HG03342 (cell line): ENCODE measurements at regions not wholly inside any gene's neighbourhood (a gene's known extent, or its start where the extent isn't known, plus 50 kb on each side); places are given as distances from the start of the nearest gene placed in this dataset.
A peak's percentile ranks its signal among the peaks of the same experiment; 100 is the strongest.
"Not testable (repeated sequence)": the region's sequence is repeated elsewhere in the genome, so short reads cannot be mapped to it uniquely, and the experiment has no call there.

ENCODE experiments used
- ATAC-seq: cut with Tn5 transposase; IDR thresholded peaks from one replicate; pipeline ENCODE4 v1.9.1; 2021; ENCODE audit warnings: mild to moderate bottlenecking, moderate library complexity; ENCODE audit not compliant: unreplicated experiment

DNA sequence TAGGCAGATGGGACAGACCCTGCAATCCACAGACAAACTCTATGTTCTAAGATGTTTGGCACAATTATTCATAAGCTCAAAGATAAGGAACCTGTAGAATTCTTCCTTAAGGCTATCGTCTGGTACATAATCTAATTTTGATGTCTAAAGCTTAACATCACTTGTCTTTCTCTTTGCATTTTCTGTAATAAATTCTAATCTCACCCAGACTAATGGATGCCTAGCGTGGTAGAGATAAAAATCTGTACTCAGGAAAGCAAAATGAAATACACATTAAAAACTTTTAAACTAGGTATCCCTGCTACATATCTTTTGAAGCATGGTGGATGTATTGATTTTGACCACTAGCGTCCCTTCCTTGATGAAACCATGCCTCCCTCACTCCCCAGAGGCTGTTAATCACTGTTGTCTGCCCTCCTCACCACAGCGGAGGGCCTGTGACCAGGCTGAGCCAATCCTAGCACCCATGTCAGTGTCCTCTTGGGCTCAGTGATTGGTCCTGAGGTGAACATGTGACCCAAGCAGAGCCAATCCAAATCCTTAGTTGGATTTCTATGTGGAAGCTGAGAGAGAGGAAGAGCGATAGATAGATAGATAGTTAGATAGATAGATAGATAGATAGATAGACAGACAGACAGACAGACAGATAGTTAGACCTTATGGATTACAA lies 82.2 kb upstream of the GRK3 start:
- ATAC-seq, result no peak

- ATAC-seq, result no peak
These were observed 81.4 kb upstream of the GRK3 start for GRCh38 chr22:25482868-25483639.

DNA sequence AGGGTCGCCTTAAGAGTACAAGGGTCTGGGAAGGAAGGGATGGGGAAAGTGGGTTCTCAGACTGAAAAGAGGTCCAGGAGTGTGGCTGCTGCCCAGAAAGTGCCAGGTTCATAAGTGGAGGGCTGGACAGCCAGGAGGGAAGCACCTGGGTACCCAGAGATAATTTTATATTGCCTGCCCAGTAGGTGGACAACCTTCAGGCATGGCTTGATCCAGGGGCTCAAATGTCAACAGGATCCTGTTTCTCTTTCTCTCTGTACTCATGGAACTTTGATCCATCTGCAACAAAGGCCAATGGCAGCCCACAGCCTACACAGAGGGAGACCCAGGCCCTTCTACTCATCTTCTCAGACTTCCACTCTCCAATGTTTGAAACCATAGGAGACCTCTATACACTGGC lies 80.5 kb upstream of the GRK3 start:
- no peak for ATAC-seq

GRCh38 chr22:25484521-25485315 lies 79.8 kb upstream of the GRK3 start:
- no peak for ATAC-seq

DNA sequence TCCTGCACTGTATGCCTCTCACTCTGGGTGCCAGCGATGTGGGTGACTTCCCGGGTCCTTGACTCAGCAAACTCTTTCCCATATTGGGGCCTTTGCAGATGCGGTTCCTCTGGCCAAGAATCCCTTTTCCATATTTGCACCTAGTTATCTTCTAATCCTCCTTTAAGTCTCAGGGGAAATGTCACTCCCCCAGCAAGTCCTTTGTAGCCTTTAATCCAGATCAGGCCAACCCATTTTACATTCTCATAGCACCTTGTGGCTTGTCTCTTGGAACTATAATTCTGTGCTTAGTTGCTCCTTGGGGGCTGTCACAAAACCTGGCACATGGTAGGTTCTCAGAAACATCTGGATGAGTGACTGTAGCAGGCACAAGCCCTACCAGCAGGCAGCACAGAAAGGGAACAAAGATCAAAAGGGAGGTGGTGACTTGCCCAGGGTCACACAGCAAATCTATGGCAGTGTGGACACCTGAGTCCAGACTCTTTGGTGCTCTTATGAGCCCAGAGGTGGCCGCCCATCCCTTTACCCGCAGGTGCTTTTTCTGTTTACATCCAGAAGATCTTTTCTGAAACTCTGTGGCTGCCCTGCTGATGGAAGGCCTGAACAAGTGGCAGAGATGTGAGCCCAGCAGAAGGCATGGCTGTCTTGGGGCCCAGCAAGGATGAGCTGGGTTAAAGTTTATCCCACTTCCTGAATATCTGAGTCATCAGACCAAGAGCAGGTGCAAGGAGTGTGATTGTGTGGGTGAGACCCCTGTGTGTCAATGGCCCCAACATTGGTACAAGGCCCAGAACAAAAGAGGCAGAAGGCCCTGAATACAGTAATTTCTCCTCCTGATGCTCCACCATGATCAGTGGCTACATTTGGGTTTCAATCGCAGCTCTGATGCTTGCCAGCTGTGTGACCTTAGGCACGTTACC lies 78.6 kb upstream of the GRK3 start:
- ATAC-seq, result no peak

DNA sequence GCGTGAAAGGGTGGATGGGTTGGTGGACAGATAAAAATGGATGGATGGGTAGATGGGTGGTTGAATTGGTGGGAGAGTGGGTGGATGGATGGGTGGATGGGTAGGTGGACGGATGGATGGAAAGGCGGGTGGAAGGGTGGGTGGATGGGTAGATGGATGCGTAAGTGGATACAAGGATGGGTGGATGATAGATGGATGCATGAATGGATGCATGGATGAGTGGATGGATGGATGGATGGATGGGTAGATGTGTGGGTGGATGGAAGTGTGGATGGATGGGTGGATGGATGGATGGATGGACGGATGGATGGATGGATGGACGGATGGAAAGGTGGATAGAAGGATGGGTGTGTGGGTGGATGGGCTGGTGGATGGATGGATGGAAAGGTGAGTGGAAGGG lies 77.0 kb upstream of the GRK3 start:
- ATAC-seq, result no peak

- no peak for ATAC-seq
These were observed 76.0 kb upstream of the GRK3 start for GRCh38 chr22:25488244-25489020.

GRCh38 chr22:25489947-25490346 lies 74.5 kb upstream of the GRK3 start:
- ATAC-seq, result no peak

DNA sequence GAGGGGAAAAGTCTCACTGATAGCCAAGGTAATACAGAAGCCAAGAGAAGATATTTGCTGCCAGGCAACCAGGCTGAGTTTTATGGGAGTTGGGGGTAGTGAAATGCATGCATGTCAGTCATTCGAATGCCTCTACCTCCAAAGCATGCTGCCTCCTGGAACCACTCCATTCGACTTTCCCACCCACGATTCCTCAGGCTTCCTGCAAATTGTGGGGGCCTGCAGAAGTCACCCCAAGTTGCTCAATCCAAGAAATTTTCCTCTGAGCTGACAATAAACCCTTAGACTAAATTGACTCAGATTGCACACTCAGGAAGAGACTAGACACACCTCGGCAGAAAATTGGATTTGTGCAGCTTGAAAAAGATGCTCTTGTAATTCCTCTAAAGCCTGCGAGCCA lies 73.6 kb upstream of the GRK3 start:
- ATAC-seq, result no peak

- no peak for ATAC-seq
These were observed 72.3 kb upstream of the GRK3 start for GRCh38 chr22:25492162-25492561.

DNA sequence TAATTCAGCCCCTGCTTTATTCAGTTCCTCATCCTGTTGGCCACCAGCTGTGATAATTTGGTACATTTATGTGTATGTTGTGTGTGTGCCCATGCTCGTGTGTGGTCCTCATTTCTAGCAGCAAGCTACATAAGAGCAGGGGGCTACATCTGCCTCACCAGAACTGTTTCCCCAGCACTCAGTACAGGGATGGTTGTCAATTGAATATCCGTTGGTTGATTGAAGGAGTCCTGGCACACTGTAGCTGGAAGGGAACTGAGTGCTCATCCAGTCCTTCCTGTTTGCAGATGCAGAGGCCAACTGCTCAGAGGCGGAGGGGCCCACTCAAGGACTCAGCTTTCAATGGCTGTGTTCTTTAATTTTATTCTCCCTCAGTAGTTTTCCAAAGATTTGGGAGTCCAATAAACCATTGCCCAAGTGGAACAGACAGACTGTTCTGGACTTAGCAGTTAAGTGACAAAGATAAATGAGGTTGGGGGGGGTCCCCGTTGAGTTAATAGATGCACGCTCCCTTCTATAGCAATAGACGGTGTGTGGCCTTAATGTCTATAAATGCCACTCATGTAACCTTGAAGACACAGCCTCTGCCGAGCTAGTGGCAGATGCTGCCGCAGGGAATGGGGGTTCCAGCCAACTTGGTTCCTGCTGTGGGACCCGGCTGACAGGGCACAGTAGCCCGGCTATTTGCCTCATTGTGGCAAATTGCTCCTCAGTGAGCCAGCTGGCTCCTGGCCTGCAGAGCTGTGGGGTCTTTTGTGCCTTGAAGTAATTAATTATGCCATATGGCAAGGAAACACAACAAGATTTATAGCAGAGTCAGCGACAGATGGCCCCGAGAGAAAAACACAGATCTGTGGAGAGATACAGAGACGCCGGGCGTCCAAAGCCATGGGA lies 71.4 kb upstream of the GRK3 start:
- no peak for ATAC-seq

- ATAC-seq, result no peak
These were observed 70.7 kb upstream of the GRK3 start for GRCh38 chr22:25493794-25494193.

GRCh38 chr22:25494774-25495173 lies 69.7 kb upstream of the GRK3 start:
- ATAC-seq, result peak; percentile 73

GRCh38 chr22:25495285-25495684 lies 69.2 kb upstream of the GRK3 start:
- ATAC-seq, result peak; percentile 12

DNA sequence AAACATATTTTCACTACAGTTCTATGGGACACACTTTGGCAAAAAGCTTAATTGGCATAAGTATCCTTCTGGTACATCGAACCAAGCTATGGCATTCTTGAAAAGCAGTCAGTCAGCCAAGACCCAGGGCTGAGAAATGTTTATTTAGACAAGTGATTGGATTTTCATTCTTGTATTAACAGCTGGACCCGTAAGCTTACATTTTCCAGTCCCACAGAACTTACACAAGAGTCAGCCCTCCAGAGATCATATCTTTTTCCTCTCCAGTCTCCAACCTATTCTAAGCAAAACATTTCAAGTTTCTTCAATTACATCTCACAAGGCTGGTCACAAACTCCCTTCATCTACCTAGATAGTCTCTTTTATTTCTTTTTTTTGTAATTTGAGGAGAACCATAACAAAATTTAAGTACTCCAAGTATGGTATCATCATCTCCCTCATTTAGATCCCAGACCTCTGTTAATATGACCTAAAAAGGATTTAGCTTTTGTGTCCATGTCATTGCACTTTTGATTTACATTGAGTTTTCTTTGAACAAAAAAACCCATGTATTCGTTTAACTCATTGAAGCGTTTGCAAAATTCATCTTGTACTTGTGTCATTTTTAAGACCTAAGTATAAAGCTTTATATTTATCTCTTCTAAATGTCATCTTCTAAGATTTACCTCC lies 67.9 kb upstream of the GRK3 start:
- ATAC-seq, result no peak

DNA sequence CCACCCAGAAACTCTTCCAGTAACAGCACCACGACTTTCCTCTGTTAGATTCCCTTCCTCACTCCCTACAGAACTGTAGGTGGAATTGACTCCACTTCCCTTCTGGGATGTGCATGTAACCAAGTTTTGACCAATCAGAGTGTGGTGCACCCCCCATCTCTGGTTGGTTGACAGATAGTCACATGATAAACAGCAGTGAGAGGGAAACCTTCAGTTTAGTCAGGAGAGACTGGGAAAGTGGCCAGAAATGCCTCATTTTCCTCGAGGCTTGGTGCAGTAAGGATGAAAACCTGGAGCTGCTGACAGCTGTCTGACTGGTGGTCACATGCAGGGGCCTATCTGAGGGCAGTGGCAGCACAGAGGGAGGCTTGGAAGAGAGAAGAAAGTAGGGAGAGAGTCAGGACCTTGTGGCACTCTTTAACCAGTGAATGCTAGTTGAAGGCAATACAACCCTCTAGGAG lies 67.3 kb upstream of the GRK3 start:
- ATAC-seq, result no peak

- ATAC-seq, result no peak
These were observed 66.8 kb upstream of the GRK3 start for GRCh38 chr22:25497716-25498115.

DNA sequence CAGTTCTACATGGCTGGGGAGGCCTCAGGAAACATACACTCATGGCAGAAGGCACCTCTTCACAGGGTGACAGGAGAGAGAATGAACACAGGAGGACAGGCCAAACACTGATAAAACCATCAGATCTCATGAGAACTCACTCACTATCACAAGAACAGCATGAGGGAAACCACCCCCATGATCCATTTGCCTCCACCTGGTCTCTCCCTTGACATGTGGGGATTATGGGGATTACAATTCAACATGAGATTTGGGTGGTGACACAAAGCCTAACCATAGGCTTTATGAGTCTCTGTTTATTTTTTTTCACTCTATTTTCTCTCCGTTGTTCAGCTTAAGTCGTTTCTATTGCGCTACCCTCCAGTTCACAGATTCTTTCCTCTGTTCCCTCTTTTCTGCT lies 63.8 kb upstream of the GRK3 start:
- not testable (repeated sequence) for ATAC-seq
